IPS-NIHi11 (cell line): ENCODE measurements at regions not wholly inside any gene's neighbourhood (a gene's known extent, or its start where the extent isn't known, plus 50 kb on each side); places are given as distances from the start of the nearest gene placed in this dataset.
"Not testable (repeated sequence)": the region's sequence is repeated elsewhere in the genome, so short reads cannot be mapped to it uniquely, and the experiment has no call there.

Source experiments
- DNase-seq: peaks from one replicate; pipeline ENCODE4 v3.0.0; 2012; ENCODE audit warnings: mixed read lengths, low spot score

GRCh38 chr21:24509131-24509530 lies 1098.2 kb downstream of the MRPL39 start:
- DNase-seq, result no peak

- no peak for DNase-seq
Observed at GRCh38 chr21:24486973-24487372, 1120.3 kb downstream of the MRPL39 start.

- not testable (repeated sequence) for DNase-seq
Observed at GRCh38 chr21:24483361-24483760, 1123.9 kb downstream of the MRPL39 start.

- DNase-seq, result no peak
Observed at GRCh38 chr21:24470852-24471251, 1136.4 kb downstream of the MRPL39 start.

- DNase-seq, result no peak
Observed at GRCh38 chr21:24456358-24456757, 1150.9 kb downstream of the MRPL39 start.

- DNase-seq, result no peak
Observed at GRCh38 chr21:24450119-24450518, 1157.2 kb downstream of the MRPL39 start.

- no peak for DNase-seq
Observed at GRCh38 chr21:24445517-24445916, 1161.8 kb downstream of the MRPL39 start.

- DNase-seq, result no peak
Observed at GRCh38 chr21:24444736-24445135, 1162.5 kb downstream of the MRPL39 start.

GRCh38 chr21:24436236-24436635 lies 1171.0 kb downstream of the MRPL39 start:
- no peak for DNase-seq

GRCh38 chr21:24428591-24429199 lies 1178.6 kb downstream of the MRPL39 start:
- no peak for DNase-seq

- no peak for DNase-seq
Observed at GRCh38 chr21:24424776-24425175, 1182.5 kb downstream of the MRPL39 start.

GRCh38 chr21:24423546-24423945 lies 1183.7 kb downstream of the MRPL39 start:
- no peak for DNase-seq

- no peak for DNase-seq
Observed at GRCh38 chr21:24420689-24421088, 1186.6 kb downstream of the MRPL39 start.

GRCh38 chr21:24419641-24420040 lies 1187.6 kb downstream of the MRPL39 start:
- not testable (repeated sequence) for DNase-seq

- no peak for DNase-seq
Observed at GRCh38 chr21:24418671-24419070, 1188.6 kb downstream of the MRPL39 start.

GRCh38 chr21:24411429-24411828 lies 1195.9 kb downstream of the MRPL39 start:
- no peak for DNase-seq

GRCh38 chr21:24403221-24403620 lies 1204.1 kb downstream of the MRPL39 start:
- DNase-seq, result no peak

GRCh38 chr21:24395320-24395923 lies 1211.9 kb downstream of the MRPL39 start:
- no peak for DNase-seq

- DNase-seq, result no peak
Observed at GRCh38 chr21:24375201-24375600, 1232.1 kb downstream of the MRPL39 start.

GRCh38 chr21:24372506-24372905 lies 1234.8 kb downstream of the MRPL39 start:
- DNase-seq, result no peak

GRCh38 chr21:24369746-24370145 lies 1237.5 kb downstream of the MRPL39 start:
- no peak for DNase-seq

- DNase-seq, result no peak
Observed at GRCh38 chr21:24369278-24369677, 1238.0 kb downstream of the MRPL39 start.

- no peak for DNase-seq
Observed at GRCh38 chr21:24367936-24368335, 1239.3 kb downstream of the MRPL39 start.

- no peak for DNase-seq
Observed at GRCh38 chr21:24353492-24353891, 1253.8 kb downstream of the MRPL39 start.
